Tibial nerve (tissue), 4 donors: ENCODE measurements at regions not wholly inside any gene's neighbourhood (a gene's known extent, or its start where the extent isn't known, plus 50 kb on each side); places are given as distances from the start of the nearest gene placed in this dataset.

Source experiments
- CTCF ChIP-seq, 5 experiments: fragments of 200-600 bp in 3 of 5; fragments of 450-650 bp in 2 of 5; sonication (generic) in 3 of 5; IDR thresholded peaks; one replicate each; pipeline ENCODE4 v1.5.1; 2016 to 2019; ENCODE audit warnings: antibody characterized with exemption in 5 of 5, mild to moderate bottlenecking in 3 of 5, moderate library complexity in 2 of 5
- EP300 ChIP-seq, 2 donors: sonication (generic); formaldehyde crosslinking; IDR thresholded peaks; one replicate each; pipeline ENCODE4 v1.6.1; 2017; ENCODE audit warnings: antibody characterized with exemption in 2 of 2, mild to moderate bottlenecking in 1 of 2
- POLR2A ChIP-seq, 2 donors: fragments of 450-650 bp; IDR thresholded peaks; one replicate each; pipeline ENCODE4 v1.6.1; 2017; ENCODE audit warnings: antibody characterized with exemption in 2 of 2, mild to moderate bottlenecking in 2 of 2, moderate library complexity in 2 of 2

DNA sequence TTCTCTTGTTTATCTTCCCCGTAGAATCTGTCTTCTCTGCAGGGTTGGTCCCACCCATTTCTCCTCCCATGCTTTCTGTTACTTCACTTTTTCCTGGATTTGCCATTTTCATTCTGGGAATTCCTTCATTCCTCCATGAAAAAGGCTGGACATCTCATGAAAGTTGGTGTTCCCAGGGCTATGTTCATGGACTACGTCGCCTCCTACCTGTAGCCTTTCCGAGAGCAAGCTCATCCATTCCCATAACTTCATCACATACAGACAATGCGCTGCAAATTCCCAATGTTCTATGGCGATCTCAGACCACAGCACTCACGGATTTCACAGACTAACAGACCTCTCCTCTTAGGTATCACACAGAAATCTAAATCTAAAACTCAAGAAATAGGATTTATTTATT lies 217.1 kb downstream of the EXOC5 start:
- TF ChIP-seq CTCF (IDR thresholded peaks at IDR 0.05): no peak
- no peak for TF ChIP-seq POLR2A (IDR thresholded peaks at IDR 0.05)
- no peak for TF ChIP-seq EP300 (IDR thresholded peaks at IDR 0.05)
